ENCODE measurements at regions not wholly inside any gene's neighbourhood (a gene's known extent, or its start where the extent isn't known, plus 50 kb on each side); places are given as distances from the start of the nearest gene placed in this dataset.

- TF ChIP-seq EHMT2 (IDR thresholded peaks at IDR 0.05; ENCODE audit: low read depth) (no peak), CTCF (IDR thresholded peaks at IDR 0.05) (no peak), POLR2A (IDR thresholded peaks at IDR 0.05; ENCODE audit: low read length) (no peak), FOSL2 (IDR thresholded peaks at IDR 0.05) (no peak), FOSL2 (CRISPR knock-in tag; IDR thresholded peaks at IDR 0.05) (no peak), EP300 (IDR thresholded peaks at IDR 0.05) (no peak), JUN (IDR thresholded peaks at IDR 0.05) (no peak), NPAS2 (CRISPR knock-in tag; IDR thresholded peaks at IDR 0.05; ENCODE audit: borderline replicate concordance) (no peak), CHD2 (IDR thresholded peaks at IDR 0.05; ENCODE audit: low read length, partially characterized antibody) (no peak), RNF2 (IDR thresholded peaks at IDR 0.05; ENCODE audit: borderline replicate concordance, low read depth) (no peak), RAD21 (conservative IDR thresholded peaks at IDR 0.05 in 1 of 2, IDR thresholded peaks at IDR 0.05 in 1 of 2) (no peak), PBX3 (IDR thresholded peaks at IDR 0.05) (no peak), SMC3 (IDR thresholded peaks at IDR 0.05) (no peak), MYC (IDR thresholded peaks at IDR 0.05; ENCODE audit: borderline replicate concordance, low read length) (no peak), MAZ (IDR thresholded peaks at IDR 0.05; ENCODE audit: borderline replicate concordance, low read depth, low read length) (no peak)
Measured at GRCh38 chr3:134090031-134090430, 60.3 kb upstream of the SLCO2A1 start.

Data from A549 (cell line).